A673 (cell line): ENCODE measurements at regions not wholly inside any gene's neighbourhood (a gene's known extent, or its start where the extent isn't known, plus 50 kb on each side); places are given as distances from the start of the nearest gene placed in this dataset.

Experiments used
- BruUV-seq: library from RNA; stranded (reverse); fragments of 400-500 nt; replicated peaks from 2 replicates; lab custom pipeline; 2021; lab: Mats Ljungman, UMichigan
- CTCF ChIA-PET: fragments of 300-600 bp; sonication (Branson Sonifier 250); formaldehyde crosslinking; loops from one replicate; lab custom pipeline; 2022; ENCODE audit warnings: antibody characterized with exemption; lab: Charles Lee
- POLR2A ChIA-PET: fragments of 300-600 bp; sonication (Branson Sonifier 250); formaldehyde crosslinking; loops from one replicate; lab custom pipeline; 2022; ENCODE audit warnings: antibody characterized with exemption; ENCODE audit not compliant: low non-redundant PET; lab: Charles Lee
- DNase-seq: peaks from one replicate; pipeline ENCODE4 v3.0.0-alpha.2; 2015; ENCODE audit warnings: low spot score
- H3K27ac ChIP-seq: fragments of 200-600 bp; sonication (generic); 2 replicates; pipeline ENCODE4 v1.5.1; 2016; ENCODE audit warnings: mixed run types, low read depth, mild to moderate bottlenecking, mixed read lengths, antibody characterized with exemption, low read length; ENCODE audit not compliant: poor library complexity, severe bottlenecking
- H3K27me3 ChIP-seq: fragments of 200-600 bp; sonication (generic); replicated peaks from 2 replicates; pipeline ENCODE4 v1.6.1; 2017; ENCODE audit warnings: mixed run types, low read depth, mild to moderate bottlenecking, mixed read lengths, antibody characterized with exemption, low read length; ENCODE audit not compliant: insufficient read depth, poor library complexity
- H3K36me3 ChIP-seq: fragments of 200-600 bp; sonication (generic); 2 replicates; pipeline ENCODE4 v1.6.1; 2016; ENCODE audit warnings: mixed run types, mild to moderate bottlenecking, mixed read lengths, antibody characterized with exemption, low read length; ENCODE audit not compliant: insufficient read depth, poor library complexity, severe bottlenecking
- H3K4me1 ChIP-seq: fragments of 200-600 bp; sonication (generic); 2 replicates; pipeline ENCODE4 v1.6.1; 2017; ENCODE audit warnings: mixed run types, mild to moderate bottlenecking, mixed read lengths, antibody characterized with exemption, low read length; ENCODE audit not compliant: insufficient read depth, poor library complexity, severe bottlenecking
- H3K4me3 ChIP-seq: fragments of 200-600 bp; sonication (generic); 2 replicates; pipeline ENCODE4 v1.5.1; 2016; ENCODE audit warnings: low read depth, mixed run types, mild to moderate bottlenecking, mixed read lengths, low read length; ENCODE audit not compliant: poor library complexity, severe bottlenecking
- H3K9me3 ChIP-seq: fragments of 200-600 bp; sonication (generic); 2 replicates; pipeline ENCODE4 v1.6.1; 2016; ENCODE audit warnings: mixed run types, low read depth, mild to moderate bottlenecking, mixed read lengths, antibody characterized with exemption, low read length; ENCODE audit not compliant: poor library complexity, severe bottlenecking
- EZH2 ChIP-seq: fragments of 200-600 bp; sonication (generic); IDR thresholded peaks from 2 replicates; pipeline ENCODE4 v1.6.1; 2017; ENCODE audit warnings: borderline replicate concordance, low read depth, mild to moderate bottlenecking, mixed read lengths, antibody characterized with exemption, low read length; ENCODE audit not compliant: poor library complexity, severe bottlenecking
- intact Hi-C: fragments of 100-400 bp; cut with micrococcal nuclease; formaldehyde crosslinking; loops from one replicate; pipeline ENCODE4 v1.10.0; 2022; ENCODE audit not compliant: unreplicated experiment
- TF ChIP-seq, protein P1 (sequence below): fragments of 300-800, 200-600 bp; sonication (generic); conservative IDR thresholded peaks from 2 replicates; pipeline ENCODE4 v1.5.1; 2017; ENCODE audit warnings: low read depth, mild to moderate bottlenecking, antibody characterized with exemption, low read length, moderate library complexity, mixed read lengths

GRCh38 chr5:164372892-164373291 is 867.5 kb downstream of the MAT2B start:
- POLR2A ChIA-PET: no interaction called here
- H3K4me1 ChIP-seq: no peaks in the 10 kb centered on the region
- no peak overlapping the region for H3K27ac ChIP-seq
- no peak for DNase-seq
- CTCF ChIA-PET: no interaction called here
- no peaks in the 10 kb centered on the region for H3K36me3 ChIP-seq
- BruUV-seq: no TSS peak
- TF ChIP-seq, protein P1, sequence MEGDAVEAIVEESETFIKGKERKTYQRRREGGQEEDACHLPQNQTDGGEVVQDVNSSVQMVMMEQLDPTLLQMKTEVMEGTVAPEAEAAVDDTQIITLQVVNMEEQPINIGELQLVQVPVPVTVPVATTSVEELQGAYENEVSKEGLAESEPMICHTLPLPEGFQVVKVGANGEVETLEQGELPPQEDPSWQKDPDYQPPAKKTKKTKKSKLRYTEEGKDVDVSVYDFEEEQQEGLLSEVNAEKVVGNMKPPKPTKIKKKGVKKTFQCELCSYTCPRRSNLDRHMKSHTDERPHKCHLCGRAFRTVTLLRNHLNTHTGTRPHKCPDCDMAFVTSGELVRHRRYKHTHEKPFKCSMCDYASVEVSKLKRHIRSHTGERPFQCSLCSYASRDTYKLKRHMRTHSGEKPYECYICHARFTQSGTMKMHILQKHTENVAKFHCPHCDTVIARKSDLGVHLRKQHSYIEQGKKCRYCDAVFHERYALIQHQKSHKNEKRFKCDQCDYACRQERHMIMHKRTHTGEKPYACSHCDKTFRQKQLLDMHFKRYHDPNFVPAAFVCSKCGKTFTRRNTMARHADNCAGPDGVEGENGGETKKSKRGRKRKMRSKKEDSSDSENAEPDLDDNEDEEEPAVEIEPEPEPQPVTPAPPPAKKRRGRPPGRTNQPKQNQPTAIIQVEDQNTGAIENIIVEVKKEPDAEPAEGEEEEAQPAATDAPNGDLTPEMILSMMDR: no peak
- no peak for TF ChIP-seq EZH2
- intact Hi-C loops: no loop called here
- H3K4me3 ChIP-seq: no peak overlapping the region
- H3K27me3 ChIP-seq: no peaks in the 10 kb centered on the region
- H3K9me3 ChIP-seq: no peaks in the 10 kb centered on the region

DNA sequence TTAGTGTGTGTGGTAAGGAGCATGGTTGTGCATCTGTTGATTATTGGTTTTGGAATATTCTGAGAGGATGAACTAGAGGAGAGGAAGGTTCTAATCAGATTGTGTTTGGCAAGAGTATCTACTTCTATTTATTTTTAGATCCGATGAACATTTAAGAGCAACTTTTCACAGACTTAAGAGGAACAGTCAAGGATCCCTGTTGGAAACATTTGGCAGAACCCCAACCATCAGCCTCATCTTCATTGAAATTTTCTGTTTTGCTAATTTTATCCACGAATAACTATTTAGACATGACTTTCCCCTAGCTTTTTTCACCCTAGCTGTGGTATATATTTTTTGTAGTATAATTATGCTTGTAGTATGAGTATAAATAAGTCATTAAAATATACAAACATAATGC is 868.5 kb downstream of the MAT2B start:
- no peak overlapping the region for H3K4me3 ChIP-seq
- BruUV-seq: no TSS peak
- DNase-seq: no peak
- H3K36me3 ChIP-seq: no peaks in the 10 kb centered on the region
- H3K9me3 ChIP-seq: no peaks in the 10 kb centered on the region
- intact Hi-C loops: no loop called here
- ChIA-PET CTCF (no interaction called here), POLR2A (no interaction called here)
- no peaks in the 10 kb centered on the region for H3K27me3 ChIP-seq
- no peak overlapping the region for H3K27ac ChIP-seq
- TF ChIP-seq, protein P1: no peak
- no peaks in the 10 kb centered on the region for H3K4me1 ChIP-seq

GRCh38 chr5:164375051-164375450 is 869.6 kb downstream of the MAT2B start:
- POLR2A ChIA-PET: no interaction called here
- no TSS peak for BruUV-seq
- Histone ChIP-seq H3K4me3 (no peak overlapping the region), H3K27ac (no peak overlapping the region), H3K27me3 (no peaks in the 10 kb centered on the region), H3K9me3 (no peaks in the 10 kb centered on the region), H3K36me3 (no peaks in the 10 kb centered on the region), H3K4me1 (no peaks in the 10 kb centered on the region)
- CTCF ChIA-PET: no interaction called here
- DNase-seq: no peak
- TF ChIP-seq EZH2: no peak
- TF ChIP-seq, protein P1: no peak
- intact Hi-C loops: no loop called here
